Heart left ventricle (tissue), 13 donors: ENCODE measurements at regions not wholly inside any gene's neighbourhood (a gene's known extent, or its start where the extent isn't known, plus 50 kb on each side); places are given as distances from the start of the nearest gene placed in this dataset.

Experiments
- CTCF ChIP-seq, 12 donors: fragments of 200-600 bp; sonication (generic) in 4 of 12; IDR thresholded peaks; one replicate each; pipeline versions ENCODE4 v1.5.0 to v1.8.0; 2018 to 2022; ENCODE audit warnings: antibody characterized with exemption in 12 of 12, mild to moderate bottlenecking in 5 of 12
- POLR2A ChIP-seq, 2 donors: fragments of 450-650 bp; IDR thresholded peaks; one replicate each; pipeline ENCODE4 v1.6.1; 2017; ENCODE audit warnings: antibody characterized with exemption in 2 of 2, mild to moderate bottlenecking in 2 of 2, moderate library complexity in 2 of 2
- donor health status: ischemic (EF 13 %, LVEDD 7.1; RV severe dilation, severe dysfunction).
- donor health status: DM: no; HTN: yes; CAD: no.
- donor health status: DM: no; HTN: no; CAD: no.
- donor health status: ischemic (EF 25% LVEDD 6.9; RV normal size, moderate dysfunction).
- donor health status: ischemic (EF 25% LVEDD 5.7; RV mildly dilated, moderate dysfunction).
- donor health status: ischemic (EF 35%, LVEDD 5.7; RV mildly dilated, moderate dysfunction).
- donor health status: nonischemic (EF 11% LVEDD 7.7; RV severe dilation, severe dysfunction).
- donor health status: DM: yes; HTN: yes; CAD: no.
- donor health status: PGD.
- donor health status: ischemic (EF 29% LVEDD 5.4; RV normal size, mild dysfunction).
- donor health status: nonischemic (EF 23%, LVEDD 6.1; RV moderate dilation, normal function).

GRCh38 chr6:12560315-12560714 lies 156.3 kb upstream of the PHACTR1 start:
- TF ChIP-seq CTCF (IDR thresholded peaks at IDR 0.05): no peak
- TF ChIP-seq POLR2A (IDR thresholded peaks at IDR 0.05): no peak
